K562 (cell line): ENCODE measurements at regions not wholly inside any gene's neighbourhood (a gene's known extent, or its start where the extent isn't known, plus 50 kb on each side); places are given as distances from the start of the nearest gene placed in this dataset.

ENCODE experiments used
- ATAC-seq: fragments of 200-7000 bp; cut with Tn5 transposase; 3 replicates; pipeline ENCODE4 v1.9.1; 2020; ENCODE audit warnings: moderate library complexity
- BruUV-seq: library from RNA; stranded (reverse); fragments of 400-500 nt; replicated peaks from 2 replicates; lab custom pipeline; 2021; lab: Mats Ljungman, UMichigan
- CTCF ChIA-PET: fragments of 300-600 bp; formaldehyde crosslinking; extraction: SDS; loops from one replicate; lab custom pipeline; 2021; ENCODE audit warnings: low intra/inter-chr PET ratio; lab: Yijun Ruan, JAX
- POLR2A ChIA-PET: fragments of 300-600, 350-650 bp; sonication (Branson Sonifier 250); formaldehyde crosslinking; extraction: SDS; loops from one replicate; lab custom pipeline; 2021; ENCODE audit warnings: antibody characterized with exemption, inconsistent platforms; lab: Yijun Ruan, JAX
- DNase-seq, 4 experiments: peaks; one replicate each; pipeline versions ENCODE4 v3.0.0 to v3.0.0-alpha.2; 2011 to 2018; ENCODE audit warnings: low spot score in 3 of 4, mixed read lengths in 3 of 4; ENCODE audit errors: extremely low read depth in 1 of 4
- FAIRE-seq: peaks from 2 replicates; lab custom pipeline; 2011; peaks lifted over from hg19 to GRCh38; lab: Jason Lieb, UNC
- H2AFZ ChIP-seq: 2 replicates; pipeline ENCODE4 v1.6.0; 2011; ENCODE audit warnings: low read depth, low read length, control low read depth, inconsistent platforms
- H3K27ac ChIP-seq: fragments of 200-600 bp; 3 replicates; pipeline ENCODE4 v1.8.0; 2011; ENCODE audit warnings: low read depth, mild to moderate bottlenecking, control low read depth, inconsistent platforms, low read length, moderate library complexity, mixed read lengths; ENCODE audit errors: extremely low read depth
- H3K27me3 ChIP-seq, 2 experiments: fragments of 300-600 bp in 1 of 2; 2 replicates in 1 of 2; 3 replicates in 1 of 2; pipeline versions ENCODE4 v1.6.0 to v1.8.0; 2011; ENCODE audit warnings: inconsistent platforms in 2 of 2, low read length in 2 of 2, mild to moderate bottlenecking in 1 of 2, mixed read lengths in 1 of 2, moderate library complexity in 1 of 2; ENCODE audit not compliant: control insufficient read depth in 2 of 2, insufficient read depth in 2 of 2
- H3K36me3 ChIP-seq: fragments of 300-600 bp; 3 replicates; pipeline ENCODE4 v1.8.0; 2011; ENCODE audit warnings: mild to moderate bottlenecking, low read length, inconsistent platforms; ENCODE audit not compliant: control insufficient read depth, insufficient read depth
- H3K4me1 ChIP-seq, 2 experiments: fragments of 200-600 bp in 1 of 2; replicated peaks in 1 of 2; 2 replicates in 1 of 2; 3 replicates in 1 of 2; pipeline versions ENCODE4 v1.5.1 to v1.8.0; 2011; ENCODE audit warnings: inconsistent platforms in 2 of 2, low read length in 2 of 2, mild to moderate bottlenecking in 1 of 2, mixed read lengths in 1 of 2, moderate library complexity in 1 of 2; ENCODE audit not compliant: control insufficient read depth in 2 of 2, insufficient read depth in 2 of 2
- H3K4me2 ChIP-seq: 2 replicates; pipeline ENCODE4 v1.6.1; 2011; ENCODE audit warnings: low read length, control low read depth, inconsistent platforms, mixed read lengths; ENCODE audit not compliant: insufficient read depth
- H3K4me3 ChIP-seq: fragments of 200-600 bp; sonication (generic), shearing (Covaris generic); 2 replicates; pipeline ENCODE4 v1.5.1; 2016; ENCODE audit warnings: control low read depth, inconsistent platforms
- H3K79me2 ChIP-seq: fragments of 200-600 bp; 3 replicates; pipeline ENCODE4 v1.8.0; 2011; ENCODE audit warnings: low read length, inconsistent platforms; ENCODE audit not compliant: control insufficient read depth, insufficient read depth
- H3K9ac ChIP-seq, 2 experiments: 2 replicates each; pipeline versions ENCODE4 v1.6.0 to v1.6.1; 2011; ENCODE audit warnings: low read depth in 2 of 2, low read length in 2 of 2, control low read depth in 1 of 2, inconsistent platforms in 1 of 2, mild to moderate bottlenecking in 1 of 2, mixed read lengths in 1 of 2; ENCODE audit not compliant: insufficient read depth in 1 of 2
- H3K9me1 ChIP-seq: one replicate; pipeline ENCODE4 v1.6.0; 2011; ENCODE audit warnings: inconsistent platforms, mild to moderate bottlenecking, low read length, moderate library complexity; ENCODE audit not compliant: control insufficient read depth, insufficient read depth
- H3K9me3 ChIP-seq: replicated peaks from 2 replicates; pipeline ENCODE4 v1.5.1; 2011; ENCODE audit warnings: low read depth, low read length, inconsistent platforms; ENCODE audit not compliant: control insufficient read depth, insufficient read depth
- H4K20me1 ChIP-seq: replicated peaks from 2 replicates; pipeline ENCODE4 v1.6.1; 2011; ENCODE audit warnings: low read length, inconsistent platforms, mixed read lengths; ENCODE audit not compliant: control insufficient read depth, insufficient read depth
- E2F6 ChIP-seq, 2 experiments: IDR thresholded peaks; 2 replicates each; pipeline ENCODE4 v1.6.1; 2011; ENCODE audit warnings: borderline replicate concordance in 1 of 2, control low read depth in 1 of 2, low read depth in 1 of 2, low read length in 1 of 2, mild to moderate bottlenecking in 1 of 2, mixed read lengths in 1 of 2, moderate library complexity in 1 of 2; ENCODE audit not compliant: insufficient read depth in 1 of 2, insufficient read length in 1 of 2, poor library complexity in 1 of 2, severe bottlenecking in 1 of 2; ENCODE audit errors: extremely low read depth in 1 of 2
- HNRNPH1 ChIP-seq: fragments of 200-400 bp; formaldehyde crosslinking; optimal IDR thresholded peaks from 2 replicates; pipeline ENCODE3; 2017; ENCODE audit warnings: low read depth, mild to moderate bottlenecking, low read length, moderate library complexity
- ID3 ChIP-seq, 2 experiments: fragments of 250-450 bp in 1 of 2; fragments of 450-650 bp in 1 of 2; sonication (Bioruptor Pico) in 1 of 2; IDR thresholded peaks; 2 replicates each; pipeline versions ENCODE4 v1.6.1 to v1.8.0; 2016 to 2021; ENCODE audit warnings: mild to moderate bottlenecking in 2 of 2, moderate library complexity in 2 of 2, missing compliant biosample characterization in 1 of 2, missing genetic modification characterization in 1 of 2
- KLF10 ChIP-seq: fragments of 250-450 bp; sonication (Bioruptor Pico); IDR thresholded peaks from 2 replicates; pipeline ENCODE4 v1.6.1; 2021; ENCODE audit warnings: matching md5 sums
- MTA2 ChIP-seq: fragments of 450-650 bp; IDR thresholded peaks from 2 replicates; pipeline ENCODE4 v1.6.1; 2016; ENCODE audit warnings: low read depth
- RHOXF2B ChIP-seq: fragments of 250-450 bp; sonication (Bioruptor Pico); conservative IDR thresholded peaks from 2 replicates; pipeline ENCODE4 v1.5.1; 2021
- TGIF2 ChIP-seq: sonication (generic); formaldehyde crosslinking; IDR thresholded peaks from 2 replicates; pipeline ENCODE4 v1.8.1; 2022; ENCODE audit warnings: mild to moderate bottlenecking, missing genetic modification reagents, moderate library complexity
- ZBTB1 ChIP-seq: sonication (generic); formaldehyde crosslinking; IDR thresholded peaks from 2 replicates; pipeline ENCODE4 v1.8.1; 2023; ENCODE audit warnings: missing genetic modification reagents, low read depth, mild to moderate bottlenecking, borderline replicate concordance
- ZBTB5 ChIP-seq: fragments of 450-650 bp; IDR thresholded peaks from 2 replicates; pipeline ENCODE4 v1.6.1; 2017; ENCODE audit warnings: antibody characterized with exemption
- ZNF274 ChIP-seq: IDR thresholded peaks from 2 replicates; pipeline ENCODE4 v1.6.1; 2011; ENCODE audit warnings: low read depth, mild to moderate bottlenecking, low read length, moderate library complexity, borderline replicate concordance
- ZNF398 ChIP-seq: fragments of 250-450 bp; sonication (Bioruptor Pico); IDR thresholded peaks from 2 replicates; pipeline ENCODE4 v1.8.0; 2021; ENCODE audit warnings: moderate library complexity, mild to moderate bottlenecking, inconsistent platforms
- ZNF778 ChIP-seq: fragments of 450-650 bp; formaldehyde crosslinking; IDR thresholded peaks from 2 replicates; pipeline ENCODE4 v1.4.0; 2020; ENCODE audit warnings: mild to moderate bottlenecking, moderate library complexity
- WGBS: fragments of 100-300 bp; shearing (Covaris generic); methylation state at CpG from one replicate; pipeline ENCODE4 v1.1.6; 2016; ENCODE audit warnings: low coverage, mixed read lengths; ENCODE audit not compliant: insufficient coverage; ENCODE audit errors: missing lambda C conversion rate; 5-methylcytosine and 5-hydroxymethylcytosine counted together
- in situ Hi-C: fragments of 300-500 bp; cut with MboI; formaldehyde crosslinking; loops from 4 replicates; pipeline ENCODE4 v1.15.0; 2018; ENCODE audit warnings: inconsistent platforms, mixed read lengths
- intact Hi-C: fragments of 100-400 bp; cut with micrococcal nuclease; formaldehyde crosslinking; loops from 2 replicates; pipeline ENCODE4 v1.14.2; 2022

- H3K36me3 ChIP-seq, result no peaks in the 10 kb centered on the region
- WGBS, result 0% methylated on average over 2 of the region's 2 CpGs
- no peaks in the 10 kb centered on the region for H3K9me3 ChIP-seq
- FAIRE-seq (no peak), ATAC-seq (no peak), DNase-seq (no peak)
- no peak overlapping the region for H3K27ac ChIP-seq
- H3K9me1 ChIP-seq, result no peaks in the 10 kb centered on the region
- ChIA-PET CTCF (no interaction called here), POLR2A (interaction anchor here (0.7 kb wide), 1 partner anchor 17 kb away, joined by 3 read pairs; no protein-coding TSS in a partner anchor)
- H2AFZ ChIP-seq, result no peak overlapping the region
- no TSS peak for BruUV-seq
- H3K27me3 ChIP-seq, result no peaks in the 10 kb centered on the region
- no peaks in the 10 kb centered on the region for H3K79me2 ChIP-seq
- no peak overlapping the region for H3K4me3 ChIP-seq
- H3K9ac ChIP-seq, result no peak overlapping the region
- in situ Hi-C loops (no loop called here), intact Hi-C loops (no loop called here)
- no peaks in the 10 kb centered on the region for H4K20me1 ChIP-seq
- H3K4me1 ChIP-seq, result no peaks in the 10 kb centered on the region
- H3K4me2 ChIP-seq, result no peak overlapping the region
- no peak for TF ChIP-seq MTA2
- TF ChIP-seq TGIF2, result no peak
- TF ChIP-seq HNRNPH1, result no peak
- TF ChIP-seq RHOXF2B (CRISPR knock-in tag), result no peak
- TF ChIP-seq KLF10 (CRISPR knock-in tag), result no peak
- TF ChIP-seq ZBTB1 (CRISPR knock-in tag), result no peak
- TF ChIP-seq ZNF778 (CRISPR knock-in tag), result no peak
- no peak for TF ChIP-seq E2F6 (IDR thresholded peaks at IDR 0.05; ENCODE audit: borderline replicate concordance in 1 of 2, extremely low read depth in 1 of 2, insufficient read depth in 1 of 2, insufficient read length in 1 of 2, low read depth in 1 of 2, low read length in 1 of 2, poor library complexity in 1 of 2, severe bottlenecking in 1 of 2)
- no peak for TF ChIP-seq ZBTB5
- TF ChIP-seq ZNF274, result no peak
- no peak for TF ChIP-seq ID3 (CRISPR knock-in tag; IDR thresholded peaks at IDR 0.05)
- TF ChIP-seq ID3 (tag; IDR thresholded peaks at IDR 0.05), result no peak
- TF ChIP-seq ZNF398 (CRISPR knock-in tag), result no peak
Observed at GRCh38 chr10:111392159-111392558, 315.3 kb downstream of the ADRA2A start.
